Kidney epithelial cell (primary cell): ENCODE measurements at regions not wholly inside any gene's neighbourhood (a gene's known extent, or its start where the extent isn't known, plus 50 kb on each side); places are given as distances from the start of the nearest gene placed in this dataset.

Experiments
- DNase-seq: peaks from one replicate; pipeline ENCODE4 v3.0.0-alpha.2; 2010; ENCODE audit warnings: low read depth
- H3K27me3 ChIP-seq: 2 replicates; pipeline ENCODE4 v1.6.0; 2011; ENCODE audit warnings: low read length; ENCODE audit not compliant: control insufficient read depth, insufficient read depth
- H3K36me3 ChIP-seq: 2 replicates; pipeline ENCODE4 v1.5.1; 2011; ENCODE audit warnings: low read length; ENCODE audit not compliant: control insufficient read depth, insufficient read depth
- H3K4me3 ChIP-seq: 2 replicates; pipeline ENCODE4 v1.5.1; 2011; ENCODE audit warnings: low read depth, mild to moderate bottlenecking, control low read depth, low read length
- TF ChIP-seq, protein P1 (sequence below): IDR thresholded peaks from 2 replicates; pipeline ENCODE4 v1.5.1; 2011; ENCODE audit warnings: mild to moderate bottlenecking, moderate library complexity, low read length, control low read depth, inconsistent platforms; ENCODE audit not compliant: insufficient read depth, poor library complexity, severe bottlenecking

DNA sequence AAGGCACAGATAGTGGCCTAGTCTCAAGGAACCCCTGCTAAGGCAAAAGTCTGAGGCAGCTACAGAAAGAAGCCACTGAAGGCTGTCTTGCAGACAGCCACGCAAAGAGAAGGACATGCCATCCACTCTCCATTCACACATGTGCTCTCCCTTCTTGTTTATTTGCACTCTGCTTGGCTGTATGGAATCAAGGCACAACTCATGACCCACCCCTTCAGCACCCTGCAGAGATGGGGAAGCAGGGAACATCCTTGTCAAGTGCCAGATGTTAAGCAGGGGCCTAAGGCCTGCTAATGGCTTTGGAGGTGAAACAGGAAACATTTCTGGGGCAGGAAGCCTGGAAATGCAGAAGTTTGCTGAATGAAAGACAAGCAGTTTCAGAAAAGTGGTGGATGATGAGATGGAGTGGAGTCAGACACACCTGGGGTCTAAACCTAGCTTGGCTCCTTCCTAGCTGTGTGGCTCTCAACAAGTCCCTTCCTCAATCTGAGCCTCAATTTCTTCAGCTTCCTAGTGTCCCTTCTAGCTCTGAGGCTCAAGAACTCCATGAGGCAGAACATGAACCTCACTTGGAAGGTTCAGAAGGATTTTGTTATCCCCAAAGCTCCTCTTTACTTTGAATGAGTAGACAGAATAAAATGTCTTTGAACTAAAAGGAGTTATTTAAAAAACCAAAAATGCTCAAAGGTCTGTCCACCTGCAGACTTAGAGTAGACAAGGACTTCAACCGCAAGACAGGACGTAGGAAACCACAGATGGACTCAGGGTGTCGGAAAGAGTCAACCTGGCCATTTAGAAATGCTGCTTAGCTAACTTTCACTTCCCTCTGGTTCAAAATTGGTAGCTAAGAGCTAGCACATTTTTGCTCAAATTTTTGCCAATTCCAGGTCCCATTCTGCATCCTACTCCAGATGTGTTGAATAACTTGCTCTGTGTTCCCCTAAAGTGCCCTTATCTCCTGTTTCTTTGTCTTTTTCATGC, 283.1 kb downstream of the PLPP3 start:
- no peaks in the 10 kb centered on the region for H3K27me3 ChIP-seq
- no peak overlapping the region for H3K4me3 ChIP-seq
- TF ChIP-seq, protein P1, sequence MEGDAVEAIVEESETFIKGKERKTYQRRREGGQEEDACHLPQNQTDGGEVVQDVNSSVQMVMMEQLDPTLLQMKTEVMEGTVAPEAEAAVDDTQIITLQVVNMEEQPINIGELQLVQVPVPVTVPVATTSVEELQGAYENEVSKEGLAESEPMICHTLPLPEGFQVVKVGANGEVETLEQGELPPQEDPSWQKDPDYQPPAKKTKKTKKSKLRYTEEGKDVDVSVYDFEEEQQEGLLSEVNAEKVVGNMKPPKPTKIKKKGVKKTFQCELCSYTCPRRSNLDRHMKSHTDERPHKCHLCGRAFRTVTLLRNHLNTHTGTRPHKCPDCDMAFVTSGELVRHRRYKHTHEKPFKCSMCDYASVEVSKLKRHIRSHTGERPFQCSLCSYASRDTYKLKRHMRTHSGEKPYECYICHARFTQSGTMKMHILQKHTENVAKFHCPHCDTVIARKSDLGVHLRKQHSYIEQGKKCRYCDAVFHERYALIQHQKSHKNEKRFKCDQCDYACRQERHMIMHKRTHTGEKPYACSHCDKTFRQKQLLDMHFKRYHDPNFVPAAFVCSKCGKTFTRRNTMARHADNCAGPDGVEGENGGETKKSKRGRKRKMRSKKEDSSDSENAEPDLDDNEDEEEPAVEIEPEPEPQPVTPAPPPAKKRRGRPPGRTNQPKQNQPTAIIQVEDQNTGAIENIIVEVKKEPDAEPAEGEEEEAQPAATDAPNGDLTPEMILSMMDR: no peak
- DNase-seq: no peak
- H3K36me3 ChIP-seq: no peaks in the 10 kb centered on the region

DNA sequence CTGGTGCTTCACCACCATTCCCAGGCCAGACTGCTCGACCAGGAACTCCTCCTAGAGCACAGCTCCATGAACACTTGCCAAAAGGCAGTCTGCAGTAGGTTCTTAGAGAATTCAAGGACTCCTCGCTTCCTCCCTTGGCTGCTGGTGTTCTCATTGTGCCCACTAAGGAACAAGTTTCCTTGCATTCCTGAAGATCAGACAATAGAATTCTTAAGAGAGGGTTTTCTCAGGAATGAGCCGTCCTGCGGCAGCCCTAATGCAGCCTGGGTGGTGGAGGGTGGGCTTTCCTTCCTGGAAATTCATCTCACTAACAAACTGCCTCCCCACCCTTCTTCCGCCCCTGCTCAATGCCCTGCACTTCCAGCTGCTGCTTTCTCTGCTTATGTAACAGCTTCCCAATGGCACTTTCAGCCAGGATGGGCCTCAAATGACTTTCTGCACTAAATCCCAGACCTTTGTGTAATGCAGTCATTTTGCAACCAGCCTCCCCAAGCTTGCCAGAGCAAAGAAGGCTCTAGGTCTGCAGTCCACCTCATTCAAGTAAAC, 287.9 kb downstream of the PLPP3 start:
- H3K27me3 ChIP-seq: no peaks in the 10 kb centered on the region
- TF ChIP-seq, protein P1: no peak
- DNase-seq: no peak
- no peaks in the 10 kb centered on the region for H3K36me3 ChIP-seq
- H3K4me3 ChIP-seq: no peak overlapping the region

DNA sequence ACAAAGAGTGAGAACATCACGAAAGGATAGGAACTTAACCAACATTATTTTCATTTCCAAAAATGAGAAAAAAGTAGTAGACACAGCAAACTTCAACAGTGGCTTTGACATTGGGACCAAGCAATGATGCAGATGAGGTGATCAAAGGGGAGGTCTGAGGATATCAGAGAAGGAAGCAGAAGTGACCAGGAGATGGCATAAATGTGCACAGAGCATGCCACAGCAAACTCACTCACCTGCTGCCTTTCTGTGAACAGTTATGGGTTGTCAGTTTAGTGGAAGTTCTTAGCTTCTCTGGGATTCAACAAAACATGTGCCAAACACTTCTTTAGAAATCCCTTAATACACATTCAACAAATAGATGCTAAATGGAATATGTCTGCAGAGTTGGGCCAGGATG, 290.1 kb downstream of the PLPP3 start:
- Histone ChIP-seq H3K4me3 (no peak overlapping the region), H3K27me3 (no peaks in the 10 kb centered on the region), H3K36me3 (no peaks in the 10 kb centered on the region)
- TF ChIP-seq, protein P1: no peak
- DNase-seq: no peak

DNA sequence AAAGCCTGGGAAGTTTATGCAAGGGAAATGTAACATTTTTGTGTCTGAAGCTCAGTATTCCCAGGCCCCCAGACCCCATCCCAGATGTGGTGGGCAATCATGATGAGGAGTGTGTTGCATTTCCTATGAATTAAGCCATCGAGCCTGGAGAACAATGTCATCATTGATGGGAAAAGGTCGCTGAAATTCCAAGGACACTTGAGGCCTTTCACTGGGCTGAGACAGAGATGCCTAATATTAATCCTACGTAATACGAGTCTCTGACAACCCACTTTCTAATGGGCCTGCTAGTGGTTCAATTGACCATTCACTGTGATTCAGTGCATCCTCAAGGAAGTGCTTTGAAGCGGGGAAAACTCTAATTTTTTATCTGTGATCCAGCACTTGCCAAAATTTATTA, 291.6 kb downstream of the PLPP3 start:
- DNase-seq: no peak

DNA sequence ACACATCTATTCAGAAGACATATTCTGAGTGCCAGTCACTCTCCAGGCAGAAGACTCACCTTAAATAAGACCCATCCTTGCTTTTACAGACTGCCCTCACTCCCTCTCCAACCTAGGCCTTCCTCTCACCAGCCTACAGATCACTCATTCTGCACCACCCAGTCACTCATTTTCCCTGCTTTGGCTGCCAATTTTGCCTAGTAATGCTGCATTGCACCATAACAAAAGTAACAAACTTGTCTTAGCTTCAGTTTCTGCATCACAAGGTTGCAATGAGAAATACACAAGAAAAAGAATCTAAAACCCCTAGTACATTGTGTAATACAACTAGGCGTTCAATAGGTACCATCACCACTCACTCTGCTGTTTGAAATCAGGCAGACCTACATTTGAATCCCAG, 292.4 kb downstream of the PLPP3 start:
- Histone ChIP-seq H3K36me3 (no peaks in the 10 kb centered on the region), H3K4me3 (no peak overlapping the region), H3K27me3 (no peaks in the 10 kb centered on the region)
- DNase-seq: no peak
- TF ChIP-seq, protein P1: no peak

More for the DNA sequence above, 291.6 kb downstream of the PLPP3 start:
- TF ChIP-seq, protein P1: no peak
- H3K27me3 ChIP-seq: no peaks in the 10 kb centered on the region
- H3K4me3 ChIP-seq: no peak overlapping the region
- H3K36me3 ChIP-seq: no peaks in the 10 kb centered on the region
